MCF 10A (cell line): ENCODE measurements at regions not wholly inside any gene's neighbourhood (a gene's known extent, or its start where the extent isn't known, plus 50 kb on each side); places are given as distances from the start of the nearest gene placed in this dataset.

Source experiments
- BruUV-seq: library from RNA; stranded (reverse); fragments of 400-500 nt; replicated peaks from 2 replicates; lab custom pipeline; 2021; lab: Mats Ljungman, UMichigan
- CTCF ChIA-PET: fragments of 300-600 bp; sonication (Branson Sonifier 250); formaldehyde crosslinking; extraction: SDS; loops from one replicate; lab custom pipeline; 2021; ENCODE audit warnings: antibody characterized with exemption, inconsistent platforms; lab: Yijun Ruan, JAX
- POLR2A ChIA-PET: fragments of 300-600, 350-650 bp; sonication (Branson Sonifier 250); formaldehyde crosslinking; extraction: SDS; loops from one replicate; lab custom pipeline; 2020; ENCODE audit warnings: antibody characterized with exemption, inconsistent platforms; lab: Yijun Ruan, JAX
- DNase-seq: peaks from one replicate; pipeline ENCODE4 v3.0.0-alpha.2; 2018; ENCODE audit not compliant: unreplicated experiment
- H3K27ac Mint-ChIP-seq: one replicate; pipeline ENCODE4 v1.8.0; 2022; ENCODE audit warnings: mild to moderate bottlenecking, low read depth, mixed read lengths; ENCODE audit not compliant: unreplicated experiment
- H3K27me3 Mint-ChIP-seq: one replicate; pipeline ENCODE4 v1.8.0; 2022; ENCODE audit warnings: mixed read lengths; ENCODE audit not compliant: insufficient read depth, unreplicated experiment
- H3K36me3 Mint-ChIP-seq: one replicate; pipeline ENCODE4 v1.8.0; 2022; ENCODE audit warnings: mild to moderate bottlenecking, moderate library complexity, mixed read lengths; ENCODE audit not compliant: insufficient read depth, unreplicated experiment
- H3K4me1 Mint-ChIP-seq: one replicate; pipeline ENCODE4 v1.8.0; 2022; ENCODE audit warnings: mixed read lengths; ENCODE audit not compliant: insufficient read depth, unreplicated experiment
- H3K4me3 Mint-ChIP-seq: one replicate; pipeline ENCODE4 v1.8.0; 2022; ENCODE audit warnings: mild to moderate bottlenecking, moderate library complexity, mixed read lengths; ENCODE audit not compliant: unreplicated experiment
- H3K9me3 Mint-ChIP-seq: one replicate; pipeline ENCODE4 v1.8.0; 2022; ENCODE audit warnings: mixed read lengths; ENCODE audit not compliant: unreplicated experiment
- intact Hi-C: fragments of 100-400 bp; cut with micrococcal nuclease; formaldehyde crosslinking; loops from 2 replicates; pipeline ENCODE4 v1.14.1; 2022
- TF ChIP-seq, protein P1 (sequence below): fragments of 200-600 bp; IDR thresholded peaks from one replicate; pipeline ENCODE4 v1.8.0; 2022; ENCODE audit warnings: antibody characterized with exemption, mild to moderate bottlenecking; ENCODE audit not compliant: unreplicated experiment

DNA sequence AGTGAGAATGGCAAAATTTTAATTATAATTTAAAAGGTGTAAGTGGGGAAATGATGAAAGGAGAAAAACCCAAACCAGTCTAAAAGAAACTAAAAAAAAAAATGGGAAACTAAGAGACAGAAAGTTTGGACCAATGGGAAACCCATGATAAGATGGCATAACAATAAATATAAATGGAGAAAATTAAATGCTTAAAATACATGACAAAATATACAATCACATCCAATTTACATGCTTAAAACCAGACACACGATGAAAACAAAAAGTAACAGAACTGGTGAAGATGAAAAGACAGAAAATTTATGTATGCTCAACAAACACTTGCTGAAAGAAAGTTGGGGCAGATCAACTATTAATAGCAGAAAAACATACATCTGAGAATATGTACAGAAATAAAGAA lies 1471.1 kb downstream of the TBC1D22A start:
- H3K4me1 Mint-ChIP-seq = no peaks in the 10 kb centered on the region
- intact Hi-C loops = no loop called here
- TF ChIP-seq, protein P1, sequence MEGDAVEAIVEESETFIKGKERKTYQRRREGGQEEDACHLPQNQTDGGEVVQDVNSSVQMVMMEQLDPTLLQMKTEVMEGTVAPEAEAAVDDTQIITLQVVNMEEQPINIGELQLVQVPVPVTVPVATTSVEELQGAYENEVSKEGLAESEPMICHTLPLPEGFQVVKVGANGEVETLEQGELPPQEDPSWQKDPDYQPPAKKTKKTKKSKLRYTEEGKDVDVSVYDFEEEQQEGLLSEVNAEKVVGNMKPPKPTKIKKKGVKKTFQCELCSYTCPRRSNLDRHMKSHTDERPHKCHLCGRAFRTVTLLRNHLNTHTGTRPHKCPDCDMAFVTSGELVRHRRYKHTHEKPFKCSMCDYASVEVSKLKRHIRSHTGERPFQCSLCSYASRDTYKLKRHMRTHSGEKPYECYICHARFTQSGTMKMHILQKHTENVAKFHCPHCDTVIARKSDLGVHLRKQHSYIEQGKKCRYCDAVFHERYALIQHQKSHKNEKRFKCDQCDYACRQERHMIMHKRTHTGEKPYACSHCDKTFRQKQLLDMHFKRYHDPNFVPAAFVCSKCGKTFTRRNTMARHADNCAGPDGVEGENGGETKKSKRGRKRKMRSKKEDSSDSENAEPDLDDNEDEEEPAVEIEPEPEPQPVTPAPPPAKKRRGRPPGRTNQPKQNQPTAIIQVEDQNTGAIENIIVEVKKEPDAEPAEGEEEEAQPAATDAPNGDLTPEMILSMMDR = no peak
- H3K4me3 Mint-ChIP-seq = no peak overlapping the region
- ChIA-PET CTCF (no interaction called here), POLR2A (no interaction called here)
- DNase-seq = no peak
- no peaks in the 10 kb centered on the region for H3K27me3 Mint-ChIP-seq
- peaks cover 48% of the 10 kb centered on the region for H3K9me3 Mint-ChIP-seq
- no peak overlapping the region for H3K27ac Mint-ChIP-seq
- no peaks in the 10 kb centered on the region for H3K36me3 Mint-ChIP-seq
- BruUV-seq = no TSS peak

DNA sequence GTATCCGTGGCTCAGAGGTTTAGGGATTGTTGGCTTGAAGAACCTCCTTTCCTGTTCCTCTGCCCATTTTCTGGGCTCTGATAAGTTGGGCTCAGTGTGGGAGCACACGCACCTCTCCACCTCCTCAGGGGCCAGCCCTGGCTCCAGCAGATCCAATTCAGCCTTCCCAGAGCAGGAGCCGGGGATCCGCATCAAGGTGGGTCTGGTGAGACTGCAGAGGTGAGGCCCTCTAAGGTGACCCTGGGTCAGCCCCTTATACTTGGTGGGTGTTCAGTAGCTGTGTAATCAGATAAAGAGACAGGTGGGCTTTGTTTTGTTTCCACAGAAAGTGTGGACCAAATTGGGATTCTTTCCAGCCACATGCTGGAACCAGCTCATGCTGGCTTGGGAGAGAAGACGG lies 1466.0 kb downstream of the TBC1D22A start:
- no peak overlapping the region for H3K27ac Mint-ChIP-seq
- H3K36me3 Mint-ChIP-seq = no peaks in the 10 kb centered on the region
- H3K9me3 Mint-ChIP-seq = peaks cover 26% of the 10 kb centered on the region
- TF ChIP-seq, protein P1 = no peak
- H3K4me1 Mint-ChIP-seq = no peaks in the 10 kb centered on the region
- CTCF ChIA-PET = no interaction called here
- no TSS peak for BruUV-seq
- POLR2A ChIA-PET = no interaction called here
- DNase-seq = no peak
- no peaks in the 10 kb centered on the region for H3K27me3 Mint-ChIP-seq
- no peak overlapping the region for H3K4me3 Mint-ChIP-seq
- intact Hi-C loops = no loop called here

DNA sequence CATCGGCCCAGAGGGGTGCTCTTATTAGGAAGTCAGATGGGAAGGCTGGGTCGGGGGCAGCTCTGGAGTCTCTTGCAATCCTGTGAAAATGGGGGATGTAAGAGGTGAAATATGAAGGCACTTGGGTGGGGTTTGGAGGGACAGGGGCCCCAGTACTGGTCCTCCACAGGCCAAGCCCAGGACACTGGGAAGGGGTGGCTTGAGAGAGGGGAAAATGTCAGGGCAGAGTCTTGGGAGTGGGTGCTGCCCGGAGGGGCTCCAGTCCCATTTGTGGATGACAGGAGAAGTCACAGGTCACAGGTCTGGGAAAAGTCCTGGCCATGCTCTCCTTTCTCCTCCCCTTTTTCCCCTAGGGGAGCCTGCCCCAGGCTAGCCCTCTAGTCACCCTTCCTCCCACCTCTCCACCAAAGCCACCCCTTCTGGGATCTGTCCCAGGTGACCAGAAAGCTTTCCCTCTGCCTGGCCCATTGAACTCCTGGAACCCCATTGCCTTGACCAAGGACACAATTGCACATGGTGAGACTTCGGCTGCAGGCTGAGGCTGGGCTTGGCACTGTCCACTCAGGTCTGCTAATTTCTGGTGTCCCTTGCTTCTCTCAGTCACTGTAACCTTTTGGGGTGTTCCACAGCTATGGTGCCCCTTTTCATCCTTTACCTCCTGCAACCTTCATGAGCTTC lies 1465.0 kb downstream of the TBC1D22A start:
- H3K27me3 Mint-ChIP-seq = no peaks in the 10 kb centered on the region
- POLR2A ChIA-PET = no interaction called here
- H3K9me3 Mint-ChIP-seq = peaks cover 22% of the 10 kb centered on the region
- TF ChIP-seq, protein P1 = no peak
- DNase-seq = no peak
- no peak overlapping the region for H3K4me3 Mint-ChIP-seq
- BruUV-seq = no TSS peak
- CTCF ChIA-PET = no interaction called here
- H3K4me1 Mint-ChIP-seq = no peaks in the 10 kb centered on the region
- no peaks in the 10 kb centered on the region for H3K36me3 Mint-ChIP-seq
- no peak overlapping the region for H3K27ac Mint-ChIP-seq
- intact Hi-C loops = no loop called here

DNA sequence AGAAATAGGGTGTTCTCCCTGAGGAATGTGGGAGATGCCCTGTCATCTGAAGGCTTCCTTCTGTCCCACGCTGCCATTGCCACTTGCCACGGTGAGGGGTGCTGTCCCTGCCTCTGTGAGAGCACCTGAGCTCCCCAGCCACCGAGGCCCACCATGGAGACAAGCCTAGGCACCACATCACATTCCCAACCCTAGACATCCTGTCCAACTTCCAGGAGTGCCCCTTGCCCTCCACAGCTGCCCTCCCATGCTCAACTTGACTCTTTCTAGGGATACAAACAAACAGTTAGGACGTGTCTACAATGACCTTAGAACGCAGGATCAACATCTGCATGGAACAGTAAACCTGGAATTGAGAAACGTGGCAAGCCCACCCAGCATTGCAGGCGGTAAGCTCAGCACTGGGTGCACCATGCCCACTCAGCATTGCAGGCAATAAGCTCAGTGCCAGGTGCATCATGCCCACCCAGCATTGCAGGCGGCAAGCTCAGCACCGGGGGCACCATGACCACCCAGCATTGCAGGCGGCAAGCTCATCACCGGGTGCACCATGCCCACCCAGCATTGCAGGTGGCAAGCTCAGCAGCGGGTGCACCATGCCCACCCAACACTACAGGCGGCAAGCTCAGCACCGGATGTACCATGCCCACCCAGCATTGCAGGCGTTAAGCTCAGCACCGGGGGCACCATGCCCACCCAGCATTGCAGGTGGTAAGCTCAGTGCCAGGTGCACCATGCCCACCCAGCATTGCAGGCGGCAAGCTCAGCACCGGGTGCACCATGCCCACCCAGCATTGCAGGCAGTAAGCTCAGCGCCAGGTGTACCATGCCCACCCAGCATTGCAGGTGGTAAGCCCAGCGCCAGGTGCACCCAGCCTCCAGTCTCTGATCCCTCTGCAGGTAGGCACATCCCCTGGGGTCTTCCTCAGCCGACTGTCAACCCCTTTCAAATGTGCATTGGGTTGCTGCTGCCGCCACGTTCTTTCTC lies 1463.9 kb downstream of the TBC1D22A start:
- no TSS peak for BruUV-seq
- no peak overlapping the region for H3K27ac Mint-ChIP-seq
- no peak for DNase-seq
- no peaks in the 10 kb centered on the region for H3K4me1 Mint-ChIP-seq
- no peaks in the 10 kb centered on the region for H3K36me3 Mint-ChIP-seq
- TF ChIP-seq, protein P1 = no peak
- peaks cover 20% of the 10 kb centered on the region for H3K9me3 Mint-ChIP-seq
- intact Hi-C loops = no loop called here
- ChIA-PET POLR2A (no interaction called here), CTCF (no interaction called here)
- H3K27me3 Mint-ChIP-seq = no peaks in the 10 kb centered on the region
- H3K4me3 Mint-ChIP-seq = no peak overlapping the region
